Activated gamma-delta T cell (primary cell): ENCODE measurements at regions not wholly inside any gene's neighbourhood (a gene's known extent, or its start where the extent isn't known, plus 50 kb on each side); places are given as distances from the start of the nearest gene placed in this dataset.

Experiments
- DNase-seq: peaks from one replicate; lab custom pipeline; 2025; lab: John Stamatoyannopoulos, UW

DNA sequence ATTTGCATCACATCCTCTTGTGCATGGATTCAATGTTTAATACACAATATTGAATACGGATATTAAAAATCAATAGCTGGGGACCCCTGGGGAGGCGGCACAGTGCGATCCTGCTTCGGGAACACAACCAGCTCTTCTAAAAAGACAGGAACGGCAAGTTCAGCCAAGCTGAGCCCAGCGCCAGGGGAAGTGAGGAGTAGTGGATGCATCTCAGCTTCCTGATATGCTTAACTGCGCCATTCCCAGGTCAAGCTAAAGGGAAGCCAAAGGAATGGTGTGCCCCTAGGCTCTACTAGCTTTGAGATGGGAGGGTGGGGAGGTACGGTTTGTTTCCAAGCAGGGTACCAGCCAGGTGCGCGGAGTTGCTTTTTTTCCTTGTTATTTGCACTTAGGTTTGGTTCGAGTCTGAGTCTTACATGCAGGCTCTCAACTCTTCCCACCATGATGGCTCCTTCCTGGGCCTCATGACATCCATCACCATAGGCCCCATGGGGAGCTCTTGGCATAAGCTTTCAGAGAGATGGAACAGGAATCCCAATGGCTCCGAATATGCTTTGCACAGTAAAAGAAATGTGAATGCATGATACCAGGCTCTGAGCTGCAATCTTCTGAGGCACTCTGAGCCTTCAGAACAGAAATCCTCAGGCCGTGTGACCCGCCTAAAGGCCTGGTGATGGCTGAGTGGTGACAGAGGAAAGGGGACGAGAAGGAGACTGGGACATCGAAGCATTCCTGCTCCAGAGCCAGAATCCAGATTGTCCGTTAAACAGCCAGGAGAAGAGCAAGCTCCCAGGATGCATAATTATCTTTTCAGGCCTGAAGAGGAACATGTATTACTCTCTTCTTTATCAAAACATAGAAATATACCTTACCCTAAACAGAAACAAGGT is 51.8 kb upstream of the BCOR start:
- no peak for DNase-seq

DNA sequence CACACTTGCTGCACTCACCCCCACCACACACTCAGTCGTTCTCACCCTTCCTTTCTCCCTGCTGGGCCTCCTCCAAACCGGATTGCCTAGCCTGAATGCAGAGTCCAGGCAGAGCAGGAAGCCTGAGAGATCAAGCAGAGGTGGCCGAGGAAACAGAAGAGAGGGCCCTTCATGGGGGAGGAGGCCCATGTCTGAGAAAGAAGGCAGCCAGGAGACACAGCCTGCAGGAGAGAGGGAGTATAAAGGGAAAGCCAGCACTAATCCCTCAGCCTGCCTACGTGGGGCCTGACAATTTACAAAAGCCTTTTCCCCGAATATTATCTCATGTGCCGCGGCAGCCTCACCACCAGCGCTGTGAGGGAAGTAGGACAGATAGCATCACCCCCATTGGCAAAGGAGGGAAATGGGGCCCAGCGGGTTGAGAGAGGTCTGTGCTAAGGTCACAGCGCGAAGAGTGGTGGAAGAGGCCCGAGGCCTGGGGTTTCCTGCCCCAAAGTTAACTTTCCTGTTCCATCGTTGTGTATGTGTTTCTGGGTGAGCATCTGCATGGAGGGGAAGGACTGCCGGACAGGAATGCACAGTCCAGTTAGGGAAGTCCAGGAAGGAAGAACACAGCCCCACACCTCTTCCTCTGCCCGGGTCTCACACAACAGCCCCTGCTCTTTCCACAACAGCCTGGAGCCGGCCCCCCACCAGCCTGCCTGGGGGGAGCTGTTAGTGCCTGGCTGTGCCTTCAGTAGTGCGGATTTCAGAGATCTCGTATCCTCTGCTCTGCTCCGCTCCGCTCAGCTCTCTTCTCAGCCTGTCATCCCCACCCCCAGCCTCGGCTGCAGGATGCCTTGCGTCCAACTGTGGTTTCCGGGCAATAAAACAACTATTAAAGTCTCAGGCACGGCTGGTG is 50.9 kb upstream of the BCOR start:
- no peak for DNase-seq

DNA sequence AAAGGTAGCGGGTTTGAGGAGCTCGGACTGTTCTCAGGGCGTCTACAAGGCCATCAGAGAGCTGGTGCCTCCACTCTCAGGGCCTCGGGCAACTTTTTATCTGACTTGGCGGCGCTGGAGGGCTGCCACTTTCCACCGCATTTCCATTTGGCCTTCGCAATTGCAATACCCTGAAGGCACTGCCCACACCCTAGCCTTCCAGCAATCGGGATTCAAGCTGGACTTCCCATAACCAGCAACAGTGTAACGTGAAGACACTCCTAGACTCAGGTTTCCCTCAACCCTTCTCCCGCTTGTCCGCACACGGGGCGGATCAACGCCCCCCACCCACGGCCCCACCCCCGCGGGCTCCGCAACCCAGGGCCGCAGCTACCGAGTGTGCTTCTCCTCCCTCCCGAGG is 50.2 kb upstream of the BCOR start:
- DNase-seq, result no peak
